Heart left ventricle (tissue), 16 donors: ENCODE measurements at regions not wholly inside any gene's neighbourhood (a gene's known extent, or its start where the extent isn't known, plus 50 kb on each side); places are given as distances from the start of the nearest gene placed in this dataset.

ENCODE experiments used
- ATAC-seq, 4 donors: fragments of 200-7000 bp; cut with Tn5 transposase; one replicate each; pipeline ENCODE4 v1.9.1; 2020 to 2022; ENCODE audit warnings: moderate library complexity in 4 of 4, mild to moderate bottlenecking in 3 of 4, moderate number of reproducible peaks in 1 of 4
- DNase-seq, 5 donors: peaks; one replicate each; pipeline ENCODE4 v3.0.0-alpha.2; 2020
- H3K27ac ChIP-seq, 12 donors: fragments of 200-600 bp; sonication (generic) in 4 of 12; one replicate each; pipeline versions ENCODE4 v1.5.0 to v1.8.0; 2016 to 2022; ENCODE audit warnings: mild to moderate bottlenecking in 2 of 12
- H3K27me3 ChIP-seq, 9 donors: fragments of 200-600 bp; sonication (generic) in 2 of 9; one replicate each; pipeline versions ENCODE4 v1.5.1 to v1.8.0; 2016 to 2022; ENCODE audit warnings: mild to moderate bottlenecking in 3 of 9
- H3K36me3 ChIP-seq, 9 donors: fragments of 200-600 bp; sonication (generic) in 2 of 9; one replicate each; pipeline versions ENCODE4 v1.5.0 to v1.8.0; 2018 to 2022; ENCODE audit warnings: mild to moderate bottlenecking in 2 of 9
- H3K4me1 ChIP-seq, 12 donors: fragments of 200-600 bp; sonication (generic) in 4 of 12; one replicate each; pipeline versions ENCODE4 v1.5.0 to v1.8.0; 2016 to 2022; ENCODE audit warnings: mild to moderate bottlenecking in 3 of 12
- H3K4me3 ChIP-seq, 12 donors: fragments of 200-600 bp; sonication (generic) in 4 of 12; one replicate each; pipeline versions ENCODE4 v1.5.0 to v1.8.0; 2017 to 2022; ENCODE audit warnings: mild to moderate bottlenecking in 9 of 12, moderate library complexity in 4 of 12
- H3K9me3 ChIP-seq, 12 donors: fragments of 200-600 bp; sonication (generic) in 4 of 12; one replicate each; pipeline versions ENCODE4 v1.5.0 to v1.8.0; 2016 to 2022; ENCODE audit warnings: mild to moderate bottlenecking in 1 of 12
- POLR2A ChIP-seq, 2 donors: fragments of 450-650 bp; IDR thresholded peaks; one replicate each; pipeline ENCODE4 v1.6.1; 2017; ENCODE audit warnings: antibody characterized with exemption in 2 of 2, mild to moderate bottlenecking in 2 of 2, moderate library complexity in 2 of 2
- WGBS, 4 donors: extraction: QIAGEN DNeasy Blood & Tissue Kit in 2 of 4; methylation state at CpG; one replicate each; pipeline versions ENCODE4 v1.1.5 to v1.1.7; 2013 to 2018; 5-methylcytosine and 5-hydroxymethylcytosine counted together
- intact Hi-C, 10 donors: fragments of 100-400 bp; cut with DNase I; formaldehyde crosslinking; loops; one replicate each; pipeline versions ENCODE4 v1.11.1 to v1.14.2; 2022
- TF ChIP-seq, protein P1 (sequence below), 12 donors: fragments of 200-600 bp; sonication (generic) in 4 of 12; IDR thresholded peaks; one replicate each; pipeline versions ENCODE4 v1.5.0 to v1.8.0; 2018 to 2022; ENCODE audit warnings: antibody characterized with exemption in 12 of 12, mild to moderate bottlenecking in 5 of 12
- donor health status: ischemic (EF 13 %, LVEDD 7.1; RV severe dilation, severe dysfunction).
- donor health status: healthy with polysubstance abuse.
- donor health status: DM: no; HTN: yes; CAD: no.
- donor health status: DM: no; HTN: no; CAD: no.
- donor health status: ischemic (EF 25% LVEDD 6.9; RV normal size, moderate dysfunction).
- donor health status: ischemic (EF 25% LVEDD 5.7; RV mildly dilated, moderate dysfunction).
- donor health status: healthy.
- donor health status: DM: yes; HTN: yes; CAD: no.
- donor health status: ischemic (EF 35%, LVEDD 5.7; RV mildly dilated, moderate dysfunction).
- donor health status: nonischemic (EF 11% LVEDD 7.7; RV severe dilation, severe dysfunction).
- donor health status: DM: yes; HTN: yes; CAD: no.
- donor health status: PGD.
- donor health status: ischemic (EF 29% LVEDD 5.4; RV normal size, mild dysfunction).
- donor health status: nonischemic (EF 23%, LVEDD 6.1; RV moderate dilation, normal function).

DNA sequence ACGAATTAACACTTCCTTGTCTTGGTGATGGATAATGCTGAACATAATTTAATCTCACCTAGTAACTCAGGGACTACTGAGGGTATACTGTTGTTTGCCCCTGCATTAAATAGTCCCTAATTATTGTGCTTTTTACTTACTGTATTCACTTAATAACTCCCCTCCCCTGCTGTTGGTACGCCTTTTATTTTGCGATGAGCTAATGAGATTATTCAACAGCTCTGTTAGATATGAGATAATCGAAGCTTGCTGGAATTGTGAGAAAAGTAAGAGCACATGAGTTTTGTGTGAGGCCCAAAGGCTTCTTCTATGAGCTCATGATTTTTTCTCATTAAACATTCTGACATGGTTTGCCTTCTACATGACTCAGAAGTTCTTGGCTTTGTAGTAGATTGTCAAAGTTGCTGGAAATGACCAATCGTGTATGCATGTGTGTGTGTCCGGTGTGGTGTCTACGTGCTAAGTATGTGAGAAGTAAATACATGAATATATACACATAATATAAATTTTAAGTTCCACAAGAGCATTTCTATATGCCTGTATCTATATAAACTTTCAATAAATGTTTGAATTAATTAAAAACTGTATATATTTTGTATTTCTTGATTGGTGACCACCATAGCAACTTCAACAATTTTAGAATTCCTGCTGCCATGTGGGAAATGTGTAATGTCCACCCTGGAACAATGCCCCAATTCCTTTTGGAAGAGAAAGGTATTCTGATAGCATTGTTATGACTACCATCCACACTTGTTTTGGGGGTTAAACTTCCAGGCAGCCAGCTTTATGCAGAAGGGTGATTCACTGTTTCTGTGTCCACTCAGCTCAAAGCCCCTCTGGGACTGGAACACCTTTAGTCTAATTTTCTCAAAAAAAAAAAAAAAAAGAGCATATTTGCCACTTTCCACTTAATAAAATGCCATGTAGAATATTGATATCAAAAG is 106.2 kb downstream of the SAMD9 start:
- H3K9me3 ChIP-seq = no peaks in the 10 kb centered on the region
- no peak overlapping the region for H3K27ac ChIP-seq
- WGBS, 4 donors = 71 to 76% (median 73%) methylated on average over 7 of the region's 7 CpGs
- TF ChIP-seq, protein P1, sequence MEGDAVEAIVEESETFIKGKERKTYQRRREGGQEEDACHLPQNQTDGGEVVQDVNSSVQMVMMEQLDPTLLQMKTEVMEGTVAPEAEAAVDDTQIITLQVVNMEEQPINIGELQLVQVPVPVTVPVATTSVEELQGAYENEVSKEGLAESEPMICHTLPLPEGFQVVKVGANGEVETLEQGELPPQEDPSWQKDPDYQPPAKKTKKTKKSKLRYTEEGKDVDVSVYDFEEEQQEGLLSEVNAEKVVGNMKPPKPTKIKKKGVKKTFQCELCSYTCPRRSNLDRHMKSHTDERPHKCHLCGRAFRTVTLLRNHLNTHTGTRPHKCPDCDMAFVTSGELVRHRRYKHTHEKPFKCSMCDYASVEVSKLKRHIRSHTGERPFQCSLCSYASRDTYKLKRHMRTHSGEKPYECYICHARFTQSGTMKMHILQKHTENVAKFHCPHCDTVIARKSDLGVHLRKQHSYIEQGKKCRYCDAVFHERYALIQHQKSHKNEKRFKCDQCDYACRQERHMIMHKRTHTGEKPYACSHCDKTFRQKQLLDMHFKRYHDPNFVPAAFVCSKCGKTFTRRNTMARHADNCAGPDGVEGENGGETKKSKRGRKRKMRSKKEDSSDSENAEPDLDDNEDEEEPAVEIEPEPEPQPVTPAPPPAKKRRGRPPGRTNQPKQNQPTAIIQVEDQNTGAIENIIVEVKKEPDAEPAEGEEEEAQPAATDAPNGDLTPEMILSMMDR (IDR thresholded peaks at IDR 0.05) = no peak
- TF ChIP-seq POLR2A (IDR thresholded peaks at IDR 0.05) = no peak
- H3K36me3 ChIP-seq = no peaks in the 10 kb centered on the region
- H3K4me1 ChIP-seq = peaks cover 0 to 26% (median 14%) of the 10 kb centered on the region in 12 donors
- ATAC-seq = no peak
- intact Hi-C loops = no loop called here
- no peak for DNase-seq
- H3K27me3 ChIP-seq = no peaks in the 10 kb centered on the region
- no peak overlapping the region for H3K4me3 ChIP-seq

DNA sequence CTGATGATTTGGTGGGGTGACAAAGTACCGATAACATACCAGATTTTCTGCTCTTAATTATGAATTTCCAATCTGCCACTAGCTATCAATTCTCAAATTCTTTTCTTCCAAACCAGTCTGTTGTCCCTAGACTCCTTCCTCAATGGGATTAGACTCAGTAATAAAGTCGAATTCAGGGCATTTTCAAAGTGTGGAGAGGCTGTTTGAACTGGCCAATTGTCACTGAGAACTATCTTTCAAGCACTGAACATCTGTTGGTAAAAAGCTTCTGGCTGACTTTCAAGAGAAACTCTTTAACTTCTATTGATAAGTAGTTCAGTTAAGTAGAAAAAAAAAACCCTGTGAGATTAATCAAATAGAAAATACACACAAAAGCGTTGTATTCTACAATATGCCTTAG is 108.9 kb downstream of the SAMD9 start:
- intact Hi-C loops = no loop called here
- DNase-seq = no peak
- no peak for TF ChIP-seq POLR2A (IDR thresholded peaks at IDR 0.05)
- TF ChIP-seq, protein P1 (IDR thresholded peaks at IDR 0.05) = no peak
- H3K4me1 ChIP-seq = no peaks in the 10 kb centered on the region
- no peaks in the 10 kb centered on the region for H3K27me3 ChIP-seq
- H3K36me3 ChIP-seq = no peaks in the 10 kb centered on the region
- H3K4me3 ChIP-seq = no peak overlapping the region
- no peak overlapping the region for H3K27ac ChIP-seq
- no peak for ATAC-seq
- no peaks in the 10 kb centered on the region for H3K9me3 ChIP-seq
- 63 to 73% (median 71%) methylated on average over 3 of the region's 3 CpGs for WGBS, 4 donors

DNA sequence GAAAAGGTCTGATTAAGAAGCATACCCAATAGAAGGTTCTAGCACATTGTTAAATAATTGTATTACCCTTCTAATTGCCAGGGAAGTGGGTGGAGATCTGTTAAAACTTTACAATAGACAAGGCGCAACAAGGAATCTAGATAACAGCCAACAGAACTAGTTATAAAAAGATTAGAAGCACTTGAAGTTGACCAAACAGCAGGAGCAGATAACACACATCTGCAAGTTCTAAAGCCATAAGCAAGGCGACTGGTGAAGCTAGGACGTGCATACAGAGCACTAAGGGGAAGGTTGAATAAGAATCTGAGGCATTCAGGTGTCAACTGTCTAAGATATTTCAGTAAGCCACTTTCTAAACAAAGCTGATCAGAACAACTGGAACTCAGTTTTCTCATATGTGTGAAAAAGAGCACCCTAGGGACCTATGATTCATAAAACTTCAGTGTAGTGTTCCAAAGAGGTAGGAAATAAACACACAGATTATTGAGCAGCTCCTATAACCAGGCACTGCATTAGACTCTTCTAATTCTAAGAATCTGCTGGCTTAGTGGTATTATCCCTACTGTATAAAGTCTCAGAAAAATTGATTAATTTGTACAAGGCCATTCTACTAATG is 111.2 kb downstream of the SAMD9 start:
- no peaks in the 10 kb centered on the region for H3K9me3 ChIP-seq
- intact Hi-C loops = no loop called here
- 51 to 64% (median 57%) methylated on average over 3 of the region's 3 CpGs for WGBS, 4 donors
- H3K36me3 ChIP-seq = no peaks in the 10 kb centered on the region
- no peak overlapping the region for H3K4me3 ChIP-seq
- no peak for TF ChIP-seq POLR2A (IDR thresholded peaks at IDR 0.05)
- TF ChIP-seq, protein P1 (IDR thresholded peaks at IDR 0.05) = no peak
- H3K4me1 ChIP-seq = no peaks in the 10 kb centered on the region
- ATAC-seq (no peak), DNase-seq (no peak)
- H3K27ac ChIP-seq = no peak overlapping the region
- H3K27me3 ChIP-seq = peaks cover 0 to 6% (median 0%) of the 10 kb centered on the region in 9 donors

DNA sequence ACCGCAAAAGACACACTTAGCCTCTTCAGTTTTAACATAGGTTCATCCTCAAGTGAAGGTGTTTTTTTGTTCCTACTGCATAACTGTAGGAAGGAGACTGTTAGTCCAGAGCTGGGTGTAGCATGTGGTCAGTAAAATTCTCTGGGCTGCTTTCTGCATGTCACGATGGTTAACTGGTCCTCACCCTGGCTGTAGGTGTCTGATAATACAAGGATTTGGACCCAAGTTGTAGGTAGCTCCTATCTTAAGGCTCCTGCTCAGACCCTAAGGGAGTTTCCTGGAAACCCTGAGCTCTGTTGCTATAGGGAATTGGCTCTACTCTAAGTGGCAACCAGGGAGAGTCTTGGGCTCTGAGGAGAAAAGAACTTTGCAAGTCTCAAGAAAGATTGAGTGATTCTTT is 112.9 kb downstream of the SAMD9 start:
- WGBS, 4 donors = 91 to 100% (median 94%) methylated on average over 2 of the region's 2 CpGs
- no peak for DNase-seq
- H3K4me1 ChIP-seq = no peaks in the 10 kb centered on the region
- no peak overlapping the region for H3K4me3 ChIP-seq
- no peak for TF ChIP-seq POLR2A (IDR thresholded peaks at IDR 0.05)
- TF ChIP-seq, protein P1 (IDR thresholded peaks at IDR 0.05) = no peak
- intact Hi-C loops = no loop called here
- no peaks in the 10 kb centered on the region for H3K36me3 ChIP-seq
- ATAC-seq = no peak
- peaks cover 0 to 6% (median 0%) of the 10 kb centered on the region in 9 donors for H3K27me3 ChIP-seq
- H3K27ac ChIP-seq = no peak overlapping the region
- H3K9me3 ChIP-seq = no peaks in the 10 kb centered on the region
